Neural cell (in vitro differentiated cells): ENCODE measurements at regions not wholly inside any gene's neighbourhood (a gene's known extent, or its start where the extent isn't known, plus 50 kb on each side); places are given as distances from the start of the nearest gene placed in this dataset.

ENCODE experiments used
- H2AFZ ChIP-seq: fragments of 200-600, 300-800 bp; sonication (generic), shearing (Covaris generic); 2 replicates; pipeline ENCODE4 v1.6.0; 2014; ENCODE audit warnings: low read depth, mild to moderate bottlenecking, antibody characterized with exemption, low read length, moderate library complexity
- H3F3A ChIP-seq: fragments of 200-600 bp; shearing (Covaris generic); 2 replicates; pipeline ENCODE4 v1.6.1; 2016; ENCODE audit warnings: mild to moderate bottlenecking, moderate library complexity, mixed read lengths, antibody characterized with exemption, low read length; ENCODE audit not compliant: insufficient read depth, poor library complexity, severe bottlenecking
- H3K27ac ChIP-seq: fragments of 200-600, 300-800 bp; sonication (generic), shearing (Covaris generic); 2 replicates; pipeline ENCODE4 v1.5.1; 2014; ENCODE audit warnings: mild to moderate bottlenecking, low read length, moderate library complexity
- H3K27me3 ChIP-seq: fragments of 300-800, 200-600 bp; sonication (generic), shearing (Covaris generic); 2 replicates; pipeline ENCODE4 v1.6.0; 2014; ENCODE audit warnings: mild to moderate bottlenecking, low read depth, low read length, moderate library complexity; ENCODE audit not compliant: insufficient read depth
- H3K36me3 ChIP-seq: fragments of 300-800, 200-600 bp; sonication (generic), shearing (Covaris generic); 2 replicates; pipeline ENCODE4 v1.5.1; 2014; ENCODE audit warnings: mild to moderate bottlenecking, antibody characterized with exemption, low read length, moderate library complexity; ENCODE audit not compliant: insufficient read depth
- H3K4me2 ChIP-seq: fragments of 300-800, 200-600 bp; sonication (generic), shearing (Covaris generic); 2 replicates; pipeline ENCODE4 v1.6.0; 2014; ENCODE audit warnings: mild to moderate bottlenecking, low read length
- H3K4me3 ChIP-seq: fragments of 300-800, 200-600 bp; sonication (generic), shearing (Covaris generic); 2 replicates; pipeline ENCODE4 v1.5.1; 2014; ENCODE audit warnings: mild to moderate bottlenecking, low read length, moderate library complexity
- H3K79me2 ChIP-seq: fragments of 200-600 bp; shearing (Covaris generic); replicated peaks from 2 replicates; pipeline ENCODE4 v1.6.0; 2014; ENCODE audit warnings: mild to moderate bottlenecking, low read length, moderate library complexity; ENCODE audit not compliant: insufficient read depth
- H3K9ac ChIP-seq: fragments of 300-800, 200-600 bp; sonication (generic), shearing (Covaris generic); 2 replicates; pipeline ENCODE4 v1.6.1; 2016; ENCODE audit warnings: mild to moderate bottlenecking, low read length, mixed read lengths
- H3K9me2 ChIP-seq: fragments of 200-600 bp; shearing (Covaris generic); 2 replicates; pipeline ENCODE4 v1.6.1; 2016; ENCODE audit warnings: mild to moderate bottlenecking, low read length, mixed read lengths; ENCODE audit not compliant: insufficient read depth
- H3K9me3 ChIP-seq: fragments of 200-600, 300-800 bp; sonication (generic), shearing (Covaris generic); 2 replicates; pipeline ENCODE4 v1.6.1; 2016; ENCODE audit warnings: mild to moderate bottlenecking, mixed run types, low read length, moderate library complexity, mixed read lengths
- H4K20me1 ChIP-seq: fragments of 200-600 bp; shearing (Covaris generic); 2 replicates; pipeline ENCODE4 v1.6.1; 2016; ENCODE audit warnings: mild to moderate bottlenecking, mixed run types; ENCODE audit not compliant: insufficient read depth
- EP300 ChIP-seq: fragments of 450-650 bp; conservative IDR thresholded peaks from 2 replicates; pipeline ENCODE4 v1.6.1; 2014; ENCODE audit warnings: antibody characterized with exemption, mild to moderate bottlenecking, moderate library complexity; ENCODE audit not compliant: poor library complexity, severe bottlenecking
- EZH2 ChIP-seq: fragments of 200-600, 300-800 bp; shearing (Covaris generic), sonication (generic); IDR thresholded peaks from 2 replicates; pipeline ENCODE4 v1.6.1; 2014; ENCODE audit warnings: antibody characterized with exemption, low read length, borderline replicate concordance, mild to moderate bottlenecking; ENCODE audit not compliant: insufficient read depth, poor library complexity, severe bottlenecking
- MXI1 ChIP-seq: fragments of 450-650 bp; conservative IDR thresholded peaks from 2 replicates; pipeline ENCODE4 v1.6.1; 2014; ENCODE audit warnings: antibody characterized with exemption, mild to moderate bottlenecking; ENCODE audit not compliant: poor library complexity, severe bottlenecking
- POLR2AphosphoS5 ChIP-seq: IDR thresholded peaks from 2 replicates; pipeline ENCODE4 v1.6.1; 2012
- RAD21 ChIP-seq: fragments of 450-650 bp; conservative IDR thresholded peaks from 2 replicates; pipeline ENCODE4 v1.6.1; 2014; ENCODE audit warnings: antibody characterized with exemption, mild to moderate bottlenecking, moderate library complexity
- SMC3 ChIP-seq: fragments of 450-650 bp; conservative IDR thresholded peaks from 2 replicates; pipeline ENCODE4 v1.6.1; 2014; ENCODE audit warnings: antibody characterized with exemption, mild to moderate bottlenecking, moderate library complexity; ENCODE audit not compliant: poor library complexity
- TAF1 ChIP-seq: IDR thresholded peaks from 2 replicates; pipeline ENCODE4 v1.6.1; 2012; ENCODE audit warnings: low read depth
- TF ChIP-seq, protein P1 (sequence below): fragments of 450-650 bp; IDR thresholded peaks from 2 replicates; pipeline ENCODE4 v1.5.1; 2014; ENCODE audit warnings: antibody characterized with exemption, mild to moderate bottlenecking, moderate library complexity; ENCODE audit not compliant: poor library complexity, severe bottlenecking
- TF ChIP-seq, protein P2 (sequence below): IDR thresholded peaks from 2 replicates; pipeline ENCODE4 v1.6.1; 2012; ENCODE audit warnings: borderline replicate concordance

DNA sequence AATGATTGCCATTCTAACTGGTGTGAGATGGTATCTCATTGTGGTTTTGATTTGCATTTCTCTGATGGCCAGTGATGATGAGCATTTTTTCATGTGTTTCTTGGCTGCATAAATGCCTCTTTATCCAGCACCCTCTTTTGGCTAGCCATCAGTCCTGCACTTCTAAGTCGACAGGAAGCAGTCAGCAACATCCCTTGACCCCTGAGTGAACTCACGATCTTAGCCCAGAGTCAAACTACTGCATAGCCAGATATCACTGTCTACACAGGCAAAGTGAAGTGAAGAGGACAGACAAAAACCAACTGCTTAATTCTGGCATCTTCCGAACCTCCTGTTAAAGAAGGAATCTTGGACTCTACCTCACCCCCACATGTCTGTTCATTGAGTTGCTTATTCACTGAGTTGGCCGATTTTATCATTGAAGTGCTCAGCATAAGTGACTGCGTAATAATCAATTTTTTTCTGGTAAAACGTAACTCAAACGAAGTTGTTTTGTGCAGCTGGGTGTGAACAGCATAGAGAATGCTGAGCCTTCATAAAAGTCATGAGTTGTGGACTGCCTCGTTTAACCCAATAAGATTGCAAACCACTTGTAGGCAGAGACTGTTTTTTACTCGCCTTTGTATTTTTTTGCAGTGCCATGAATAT, 304.2 kb downstream of the COG6 start:
- Histone ChIP-seq H4K20me1 (no peaks in the 10 kb centered on the region), H3K9me2 (no peaks in the 10 kb centered on the region), H3K9ac (no peak overlapping the region), H3K27me3 (no peaks in the 10 kb centered on the region), H3K4me2 (no peak overlapping the region), H3K9me3 (no peaks in the 10 kb centered on the region), H3K36me3 (no peaks in the 10 kb centered on the region), H3K4me3 (no peak overlapping the region), H3K79me2 (no peaks in the 10 kb centered on the region), H2AFZ (no peak overlapping the region), H3K27ac (no peak overlapping the region), H3F3A (no peaks in the 10 kb centered on the region)
- TF ChIP-seq, protein P1, sequence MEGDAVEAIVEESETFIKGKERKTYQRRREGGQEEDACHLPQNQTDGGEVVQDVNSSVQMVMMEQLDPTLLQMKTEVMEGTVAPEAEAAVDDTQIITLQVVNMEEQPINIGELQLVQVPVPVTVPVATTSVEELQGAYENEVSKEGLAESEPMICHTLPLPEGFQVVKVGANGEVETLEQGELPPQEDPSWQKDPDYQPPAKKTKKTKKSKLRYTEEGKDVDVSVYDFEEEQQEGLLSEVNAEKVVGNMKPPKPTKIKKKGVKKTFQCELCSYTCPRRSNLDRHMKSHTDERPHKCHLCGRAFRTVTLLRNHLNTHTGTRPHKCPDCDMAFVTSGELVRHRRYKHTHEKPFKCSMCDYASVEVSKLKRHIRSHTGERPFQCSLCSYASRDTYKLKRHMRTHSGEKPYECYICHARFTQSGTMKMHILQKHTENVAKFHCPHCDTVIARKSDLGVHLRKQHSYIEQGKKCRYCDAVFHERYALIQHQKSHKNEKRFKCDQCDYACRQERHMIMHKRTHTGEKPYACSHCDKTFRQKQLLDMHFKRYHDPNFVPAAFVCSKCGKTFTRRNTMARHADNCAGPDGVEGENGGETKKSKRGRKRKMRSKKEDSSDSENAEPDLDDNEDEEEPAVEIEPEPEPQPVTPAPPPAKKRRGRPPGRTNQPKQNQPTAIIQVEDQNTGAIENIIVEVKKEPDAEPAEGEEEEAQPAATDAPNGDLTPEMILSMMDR, result no peak
- TF ChIP-seq MXI1, result no peak
- TF ChIP-seq, protein P2, sequence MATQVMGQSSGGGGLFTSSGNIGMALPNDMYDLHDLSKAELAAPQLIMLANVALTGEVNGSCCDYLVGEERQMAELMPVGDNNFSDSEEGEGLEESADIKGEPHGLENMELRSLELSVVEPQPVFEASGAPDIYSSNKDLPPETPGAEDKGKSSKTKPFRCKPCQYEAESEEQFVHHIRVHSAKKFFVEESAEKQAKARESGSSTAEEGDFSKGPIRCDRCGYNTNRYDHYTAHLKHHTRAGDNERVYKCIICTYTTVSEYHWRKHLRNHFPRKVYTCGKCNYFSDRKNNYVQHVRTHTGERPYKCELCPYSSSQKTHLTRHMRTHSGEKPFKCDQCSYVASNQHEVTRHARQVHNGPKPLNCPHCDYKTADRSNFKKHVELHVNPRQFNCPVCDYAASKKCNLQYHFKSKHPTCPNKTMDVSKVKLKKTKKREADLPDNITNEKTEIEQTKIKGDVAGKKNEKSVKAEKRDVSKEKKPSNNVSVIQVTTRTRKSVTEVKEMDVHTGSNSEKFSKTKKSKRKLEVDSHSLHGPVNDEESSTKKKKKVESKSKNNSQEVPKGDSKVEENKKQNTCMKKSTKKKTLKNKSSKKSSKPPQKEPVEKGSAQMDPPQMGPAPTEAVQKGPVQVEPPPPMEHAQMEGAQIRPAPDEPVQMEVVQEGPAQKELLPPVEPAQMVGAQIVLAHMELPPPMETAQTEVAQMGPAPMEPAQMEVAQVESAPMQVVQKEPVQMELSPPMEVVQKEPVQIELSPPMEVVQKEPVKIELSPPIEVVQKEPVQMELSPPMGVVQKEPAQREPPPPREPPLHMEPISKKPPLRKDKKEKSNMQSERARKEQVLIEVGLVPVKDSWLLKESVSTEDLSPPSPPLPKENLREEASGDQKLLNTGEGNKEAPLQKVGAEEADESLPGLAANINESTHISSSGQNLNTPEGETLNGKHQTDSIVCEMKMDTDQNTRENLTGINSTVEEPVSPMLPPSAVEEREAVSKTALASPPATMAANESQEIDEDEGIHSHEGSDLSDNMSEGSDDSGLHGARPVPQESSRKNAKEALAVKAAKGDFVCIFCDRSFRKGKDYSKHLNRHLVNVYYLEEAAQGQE, result no peak
- TF ChIP-seq RAD21, result no peak
- no peak for TF ChIP-seq POLR2AphosphoS5
- TF ChIP-seq EZH2, result no peak
- no peak for TF ChIP-seq SMC3
- TF ChIP-seq TAF1, result no peak
- no peak for TF ChIP-seq EP300

GRCh38 chr13:39960191-39960590, 304.7 kb downstream of the COG6 start:
- Histone ChIP-seq H2AFZ (no peak overlapping the region), H3K4me2 (no peak overlapping the region), H3K27ac (no peak overlapping the region)

More at GRCh38 chr13:39960191-39960590, 304.7 kb downstream of the COG6 start:
- Histone ChIP-seq H3K79me2 (no peaks in the 10 kb centered on the region), H4K20me1 (no peaks in the 10 kb centered on the region), H3K9me3 (no peaks in the 10 kb centered on the region), H3K36me3 (no peaks in the 10 kb centered on the region), H3K27me3 (no peaks in the 10 kb centered on the region), H3K9ac (no peak overlapping the region), H3K9me2 (no peaks in the 10 kb centered on the region), H3F3A (no peaks in the 10 kb centered on the region), H3K4me3 (no peak overlapping the region)
- TF ChIP-seq EP300 (peak; percentile 29), SMC3 (no peak)
